GM18511 (cell line): ENCODE measurements at regions not wholly inside any gene's neighbourhood (a gene's known extent, or its start where the extent isn't known, plus 50 kb on each side); places are given as distances from the start of the nearest gene placed in this dataset.
"Not testable (repeated sequence)": the region's sequence is repeated elsewhere in the genome, so short reads cannot be mapped to it uniquely, and the experiment has no call there.

Source experiments
- ATAC-seq: cut with Tn5 transposase; IDR thresholded peaks from one replicate; pipeline ENCODE4 v1.9.1; 2021; ENCODE audit warnings: mild to moderate bottlenecking, moderate library complexity; ENCODE audit not compliant: unreplicated experiment

DNA sequence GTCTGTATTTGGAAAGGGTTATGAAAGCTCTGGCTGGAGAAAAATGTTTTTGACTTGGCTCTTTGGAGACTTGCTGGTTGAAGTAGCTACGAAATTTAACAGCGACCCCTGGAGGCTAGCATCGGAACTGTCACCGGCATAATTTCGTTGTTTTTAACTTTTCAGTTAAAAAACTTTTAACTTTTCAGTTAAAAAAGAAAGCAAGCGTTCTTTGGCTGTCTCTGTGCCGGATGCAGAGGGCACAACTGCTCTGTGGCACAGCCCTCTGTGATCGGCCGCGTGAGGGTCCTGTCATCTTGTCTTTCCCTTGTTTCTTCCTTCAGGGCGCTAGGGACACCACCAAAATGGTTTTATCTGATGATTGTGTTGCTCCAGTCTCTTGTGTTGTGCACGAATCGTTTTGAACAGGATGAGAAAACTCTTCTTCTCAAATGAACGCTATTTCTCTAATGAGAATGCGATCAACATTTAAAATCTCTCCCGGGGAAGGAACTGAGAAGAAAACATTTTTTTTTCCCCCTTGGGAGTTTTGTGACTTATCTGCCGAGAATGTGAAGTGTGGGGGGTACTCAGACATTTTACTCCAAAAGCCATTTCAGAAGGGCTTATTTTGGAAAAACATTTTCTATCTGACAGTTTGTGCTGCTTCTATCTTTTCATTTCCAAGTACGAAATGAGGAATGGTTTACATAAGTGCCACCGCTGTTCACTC is 57.1 kb downstream of the ADCYAP1 start:
- no peak for ATAC-seq

DNA sequence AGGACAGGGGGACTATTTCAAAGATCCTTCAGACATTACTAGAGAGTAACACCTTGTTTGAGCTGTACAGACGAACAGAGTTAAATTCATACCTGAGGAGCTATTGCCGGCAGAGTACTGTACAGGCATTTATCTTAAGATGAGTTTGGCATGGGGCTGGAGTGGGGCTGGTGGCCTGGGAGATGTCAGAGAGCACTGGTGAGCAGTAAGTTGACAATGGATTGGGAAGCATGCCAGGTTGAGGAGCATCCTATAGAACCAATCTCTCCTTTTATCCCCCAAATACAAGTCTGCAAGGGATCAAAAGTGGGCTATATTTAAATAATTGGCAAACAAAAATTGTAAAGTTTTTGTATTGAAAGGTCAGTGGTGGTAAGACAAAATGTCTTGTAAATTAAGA is 58.6 kb downstream of the ADCYAP1 start:
- ATAC-seq, result no peak

DNA sequence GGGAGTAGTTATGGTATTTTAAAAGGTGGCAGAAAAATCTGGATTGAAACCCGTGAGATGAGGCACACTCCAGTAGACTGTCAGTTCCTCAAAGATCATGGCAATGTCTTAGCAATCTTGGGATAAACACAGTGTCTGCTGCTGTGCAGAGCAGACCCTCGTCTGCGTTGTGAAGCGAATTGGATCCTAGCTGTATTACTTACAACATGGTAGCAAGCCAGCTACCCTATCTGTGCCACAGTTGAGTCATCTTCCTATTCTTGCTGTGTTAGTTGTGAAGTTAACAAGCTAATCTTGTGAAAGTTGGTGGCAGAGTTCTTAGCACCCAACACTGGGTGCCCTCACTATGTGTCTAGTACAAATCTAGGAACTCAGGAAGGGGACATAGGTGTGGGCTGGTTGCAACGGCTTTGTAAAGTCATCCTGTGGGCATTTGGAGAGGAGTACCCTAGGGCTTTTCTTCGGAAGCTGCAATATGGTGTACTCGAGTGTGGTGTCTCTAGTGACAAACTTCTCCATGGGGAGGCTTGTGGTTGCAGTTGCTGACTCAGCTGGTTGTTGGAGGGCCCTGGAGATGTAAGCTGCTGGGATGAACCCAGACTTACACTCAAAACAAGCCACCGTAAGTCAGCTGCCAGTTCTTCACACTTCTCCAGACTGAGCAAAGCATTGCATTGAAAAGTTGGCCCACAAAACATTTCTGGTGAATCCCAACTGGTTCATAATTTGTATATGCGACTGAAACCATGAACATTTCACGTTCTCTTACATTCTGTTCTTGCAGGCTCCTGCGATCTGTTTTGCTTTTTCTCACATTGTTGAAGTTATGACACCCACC is 61.5 kb downstream of the ADCYAP1 start:
- ATAC-seq, result no peak

DNA sequence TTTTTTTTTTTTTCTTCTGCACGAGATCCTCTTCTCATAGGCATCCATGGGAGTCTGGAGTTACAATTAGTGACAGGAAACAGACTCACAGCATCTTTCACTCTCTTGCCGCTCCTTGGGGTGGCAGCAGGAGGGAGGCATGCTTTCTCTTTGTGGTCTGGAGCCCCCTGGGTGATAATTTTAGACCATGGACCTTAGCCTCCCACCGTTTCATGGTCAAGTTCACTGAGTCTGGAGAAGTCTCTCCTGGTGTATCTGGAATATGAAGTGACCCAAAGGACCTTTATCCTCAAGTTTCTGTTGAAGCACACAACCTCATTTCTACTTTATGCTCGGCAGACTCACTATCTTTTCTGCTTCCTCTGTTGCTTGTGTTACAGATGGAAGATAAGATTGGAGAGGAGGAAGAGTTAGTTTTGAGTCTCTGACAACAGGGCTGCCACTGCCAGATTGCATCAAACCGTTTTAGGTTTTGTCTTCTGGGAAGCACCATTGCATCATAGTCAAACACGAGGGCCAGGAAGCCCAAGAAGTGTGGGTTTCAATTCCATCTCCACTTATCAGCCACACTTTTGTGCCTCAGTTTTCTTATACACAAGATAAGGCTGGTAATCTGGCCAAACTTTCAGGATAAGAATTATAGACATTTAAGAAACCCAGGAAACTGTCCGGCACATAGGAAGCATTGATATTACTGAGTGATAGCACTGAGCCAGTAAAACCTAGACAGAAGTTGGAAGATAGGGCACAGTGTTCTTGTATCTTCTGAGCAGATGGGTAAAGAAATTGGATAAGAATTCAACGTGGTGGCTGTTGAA is 62.3 kb downstream of the ADCYAP1 start:
- no peak for ATAC-seq

DNA sequence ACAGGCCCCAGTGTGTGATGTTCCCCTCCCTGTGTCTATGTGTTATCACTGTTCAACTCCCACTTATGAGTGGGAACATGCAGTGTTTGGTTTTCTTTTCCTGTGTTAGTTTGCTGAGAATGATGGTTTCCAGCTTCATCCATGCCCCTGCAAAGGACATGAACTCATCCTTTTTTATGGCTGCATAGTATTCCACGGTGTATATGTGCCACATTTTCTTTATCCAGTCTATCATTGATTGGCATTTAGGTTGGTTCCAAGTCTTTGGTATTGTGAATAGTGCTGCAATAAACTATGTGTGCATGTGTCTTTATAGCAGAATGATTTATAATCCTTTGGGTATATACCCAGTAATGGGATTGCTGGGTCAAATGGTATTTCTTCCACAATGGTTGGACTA is 64.2 kb downstream of the ADCYAP1 start:
- ATAC-seq, result not testable (repeated sequence)

DNA sequence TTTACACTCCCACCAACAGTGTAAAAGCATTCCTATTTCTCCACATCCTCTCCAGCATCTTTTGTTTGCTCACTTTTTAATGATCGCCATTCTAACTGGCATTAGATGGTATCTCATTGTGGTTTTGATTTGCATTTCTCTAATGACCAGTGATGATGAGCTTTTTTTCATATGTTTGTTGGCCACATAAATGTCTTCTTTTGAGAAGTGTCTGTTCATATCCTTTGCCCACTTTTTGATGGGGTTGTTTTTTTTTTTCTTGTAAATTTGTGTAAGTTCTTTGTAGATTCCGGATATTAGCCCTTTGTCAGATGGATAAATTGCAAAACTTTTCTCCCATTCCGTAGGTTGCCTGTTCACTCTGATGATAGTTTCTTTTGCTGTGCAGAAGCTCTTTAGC is 64.6 kb downstream of the ADCYAP1 start:
- not testable (repeated sequence) for ATAC-seq

DNA sequence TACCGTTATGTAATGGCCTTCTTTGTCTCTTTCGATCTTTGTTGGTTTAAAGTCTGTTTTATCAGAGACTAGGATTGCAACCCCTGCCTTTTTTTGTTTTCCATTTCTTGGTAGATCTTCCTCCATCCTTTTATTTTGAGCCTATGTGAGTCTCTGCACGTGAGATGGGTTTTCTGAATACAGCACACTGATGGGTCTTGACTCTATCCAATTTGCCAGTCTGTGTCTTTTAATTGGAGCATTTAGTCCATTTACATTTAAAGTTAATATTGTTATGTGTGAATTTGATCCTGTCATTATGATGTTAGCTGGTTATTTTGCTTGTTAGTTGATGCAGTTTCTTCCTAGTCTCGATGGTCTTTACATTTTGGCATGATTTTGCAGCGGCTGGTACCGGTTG is 69.9 kb downstream of the ADCYAP1 start:
- ATAC-seq, result not testable (repeated sequence)

DNA sequence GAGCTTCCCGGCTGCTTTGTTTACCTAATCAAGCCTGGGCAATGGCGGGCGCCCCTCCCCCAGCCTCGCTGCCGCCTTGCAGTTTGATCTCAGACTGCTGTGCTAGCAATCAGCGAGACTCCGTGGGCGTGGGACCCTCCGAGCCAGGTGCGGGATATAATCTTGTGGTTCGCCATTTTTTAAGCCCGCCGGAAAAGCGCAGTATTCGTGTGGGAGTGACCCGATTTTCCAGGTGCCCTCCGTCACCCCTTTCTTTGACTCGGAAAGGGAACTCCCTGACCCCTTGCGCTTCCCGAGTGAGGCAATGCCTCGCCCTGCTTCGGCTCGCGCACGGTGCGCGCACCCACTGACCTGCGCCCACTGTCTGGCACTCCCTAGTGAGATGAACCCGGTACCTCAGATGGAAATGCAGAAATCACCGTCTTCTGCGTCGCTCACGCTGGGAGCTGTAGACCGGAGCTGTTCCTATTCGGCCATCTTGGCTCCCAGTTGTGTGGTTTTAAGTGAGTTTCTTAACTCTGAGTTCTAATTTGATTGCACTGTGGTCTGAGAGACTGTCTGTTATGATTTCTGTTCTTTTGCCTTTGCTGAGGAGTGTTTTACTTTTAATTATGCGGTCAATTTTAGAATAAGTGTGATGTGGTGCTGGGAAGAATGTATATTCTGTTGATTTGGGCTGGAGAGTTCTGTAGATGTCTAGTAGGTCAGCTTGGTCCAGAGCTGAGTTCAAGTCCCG is 71.9 kb downstream of the ADCYAP1 start:
- not testable (repeated sequence) for ATAC-seq

DNA sequence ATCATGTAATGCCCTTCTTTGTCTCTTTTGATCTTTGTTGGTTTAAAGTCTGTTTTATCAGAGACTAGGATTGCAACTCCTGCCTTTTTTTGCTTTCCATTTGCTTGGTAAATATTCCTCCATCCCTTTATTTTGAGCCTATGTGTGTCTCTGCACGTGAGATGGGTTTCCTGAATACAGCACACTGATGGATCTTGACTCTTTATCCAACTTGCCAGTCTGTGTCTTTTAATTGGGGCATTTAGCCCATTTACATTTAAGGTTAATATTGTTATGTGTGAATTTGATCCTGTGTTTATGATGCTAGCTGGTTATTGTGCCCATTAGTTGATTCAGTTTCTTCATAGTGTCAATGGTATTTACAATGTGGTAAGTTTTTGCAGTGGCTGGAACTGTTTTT is 72.7 kb downstream of the ADCYAP1 start:
- not testable (repeated sequence) for ATAC-seq

DNA sequence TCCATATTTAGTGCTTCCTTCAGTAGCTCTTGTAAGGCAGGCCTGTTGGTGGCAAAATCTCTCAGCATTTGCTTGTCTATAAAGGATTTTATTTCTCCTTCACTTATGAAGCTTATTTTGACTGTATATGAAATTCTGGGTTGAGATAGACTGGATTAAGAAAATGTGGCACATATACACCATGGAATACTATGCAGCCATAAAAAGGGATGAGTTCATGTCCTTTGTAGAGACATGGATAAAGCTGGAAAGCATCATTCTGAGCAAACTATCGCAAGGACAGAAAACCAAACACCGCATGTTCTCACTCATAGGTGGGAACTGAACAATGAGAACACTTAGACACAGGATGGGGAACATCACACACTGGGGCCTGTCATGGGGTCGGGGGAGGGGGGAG is 73.1 kb downstream of the ADCYAP1 start:
- ATAC-seq, result not testable (repeated sequence)

DNA sequence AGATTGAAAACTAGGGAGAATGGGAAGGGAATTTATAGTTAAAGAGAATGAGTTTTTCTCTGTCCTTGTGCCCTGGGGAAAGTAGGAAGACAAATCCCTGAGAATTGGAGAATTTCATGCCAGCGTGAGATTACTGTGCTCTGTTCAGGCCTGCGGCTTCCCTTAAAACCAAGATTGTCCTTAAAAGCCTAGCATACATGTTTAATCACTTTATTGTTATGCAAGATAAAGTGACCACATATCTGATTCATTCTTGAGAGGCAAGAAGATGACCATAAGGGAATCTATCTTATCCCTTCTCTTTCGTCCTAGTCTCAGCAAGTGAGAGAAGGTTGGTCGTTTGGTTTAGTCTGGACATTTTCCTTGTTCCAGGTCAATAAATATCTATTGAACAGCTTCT is 75.9 kb downstream of the ADCYAP1 start:
- no peak for ATAC-seq

DNA sequence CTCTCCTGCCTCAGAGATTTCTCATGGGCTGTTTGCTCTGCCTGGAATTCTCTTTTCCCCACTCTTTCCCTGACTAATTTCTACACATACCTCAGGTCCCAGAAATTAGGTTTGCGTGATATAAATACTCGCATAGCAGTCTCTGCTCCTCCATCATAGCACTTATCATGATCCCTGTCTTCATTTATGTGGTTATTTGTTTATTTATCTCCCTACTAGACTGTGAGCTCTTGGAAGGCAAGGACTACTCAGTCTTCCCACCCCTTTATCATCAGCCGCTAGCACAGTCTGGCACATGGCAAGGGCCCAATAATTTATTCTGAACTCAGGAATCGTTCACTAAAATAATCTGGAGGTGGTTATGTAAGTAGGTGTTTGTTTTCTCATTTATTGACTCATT is 79.3 kb downstream of the ADCYAP1 start:
- ATAC-seq, result no peak

DNA sequence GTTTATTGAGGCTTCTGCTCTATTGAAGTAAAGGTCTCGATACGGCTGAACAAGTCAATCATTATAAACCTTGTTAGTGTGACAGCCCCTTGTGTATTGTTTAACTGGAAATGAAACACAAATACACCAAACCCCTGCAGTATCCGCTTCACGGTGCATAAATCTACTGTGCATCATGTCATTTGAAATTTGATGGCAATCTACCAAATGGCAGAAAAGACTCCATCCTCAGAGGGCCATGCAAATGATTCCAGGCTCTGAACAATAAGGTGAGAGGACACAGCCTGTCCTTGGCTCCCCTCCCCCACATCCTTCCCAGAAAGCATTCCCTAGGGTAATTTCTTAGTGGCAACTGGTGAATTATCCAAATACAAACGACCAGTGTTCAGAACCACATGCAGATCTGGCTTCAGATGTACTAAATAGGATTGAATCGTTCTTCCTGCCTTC is 80.6 kb downstream of the ADCYAP1 start:
- ATAC-seq, result no peak

DNA sequence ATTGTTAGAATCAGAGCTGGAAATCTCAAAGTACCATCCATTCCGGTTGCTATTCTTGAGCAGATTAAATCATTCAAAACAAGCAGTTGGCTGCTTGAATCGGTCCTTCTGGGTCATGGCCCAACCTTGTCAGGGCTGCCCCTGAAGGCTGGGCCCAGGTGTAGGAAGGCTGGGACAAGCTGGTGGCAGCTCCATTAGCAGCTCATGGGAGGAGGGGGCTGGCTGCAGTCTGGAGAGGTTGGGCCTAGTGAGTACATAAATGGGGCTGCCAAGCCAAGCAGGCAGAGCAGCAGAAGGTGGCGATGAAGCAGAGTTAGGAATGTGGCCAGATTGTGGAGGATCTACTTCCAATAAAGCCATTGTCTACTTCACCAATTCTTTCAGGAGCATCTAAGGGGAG is 81.4 kb downstream of the ADCYAP1 start:
- no peak for ATAC-seq

DNA sequence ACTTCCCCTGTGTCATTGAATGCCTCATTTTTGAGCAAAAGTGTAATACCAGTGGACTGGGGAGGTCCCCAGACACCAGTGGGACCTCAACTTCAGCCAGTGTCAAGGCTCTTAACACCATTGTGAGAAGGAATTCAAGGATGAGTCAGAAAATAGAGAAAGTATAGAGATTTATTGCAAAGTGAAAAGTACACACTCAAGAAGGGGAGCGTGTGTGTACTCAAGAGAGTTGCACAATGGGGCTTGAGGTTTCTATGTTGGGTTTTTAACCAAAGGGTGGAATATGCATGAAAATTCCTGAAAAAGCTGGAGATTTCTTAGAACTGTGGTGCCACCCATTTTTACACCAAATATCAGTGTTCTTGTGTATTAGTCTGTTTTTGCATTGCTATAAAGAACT is 81.9 kb downstream of the ADCYAP1 start:
- no peak for ATAC-seq

DNA sequence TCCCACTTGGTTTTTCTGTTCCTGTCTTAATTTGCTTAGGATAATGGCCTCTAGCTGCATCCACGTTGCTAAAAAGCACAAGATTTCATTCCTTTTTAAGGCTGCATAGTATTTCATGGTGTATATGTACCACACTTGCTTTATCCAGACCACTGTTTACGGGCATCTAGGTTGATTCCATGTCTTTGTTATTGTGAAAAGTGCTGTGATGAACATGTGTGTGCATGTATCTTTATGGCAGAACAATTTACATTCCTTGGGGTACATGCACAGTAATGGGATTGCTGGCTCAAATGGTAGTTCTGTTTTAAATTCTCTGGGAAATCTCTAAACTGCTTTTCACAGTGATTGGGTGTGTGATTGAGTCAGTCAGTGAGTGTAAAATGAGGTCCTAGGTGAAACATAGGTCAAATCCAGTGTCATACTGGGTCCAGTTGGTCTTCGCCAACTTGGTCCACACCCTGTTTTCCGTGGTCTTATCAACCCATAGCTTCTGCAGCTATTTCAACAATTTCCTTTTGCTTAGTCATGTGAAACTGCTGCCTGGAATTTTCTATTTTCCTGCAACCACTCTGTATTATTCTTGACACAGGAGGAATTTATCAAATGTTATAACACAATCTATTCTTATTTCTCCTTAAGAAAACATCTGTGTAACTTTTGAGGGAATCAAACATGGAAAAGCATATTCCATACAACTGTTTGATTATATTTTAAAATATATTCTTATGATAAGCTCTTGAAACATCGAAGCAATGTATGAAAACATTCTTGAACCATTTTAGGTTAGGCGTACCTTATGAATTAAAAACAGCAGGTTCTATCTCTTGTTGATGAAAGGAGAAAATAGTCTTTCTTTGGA is 82.9 kb downstream of the ADCYAP1 start:
- ATAC-seq, result no peak

DNA sequence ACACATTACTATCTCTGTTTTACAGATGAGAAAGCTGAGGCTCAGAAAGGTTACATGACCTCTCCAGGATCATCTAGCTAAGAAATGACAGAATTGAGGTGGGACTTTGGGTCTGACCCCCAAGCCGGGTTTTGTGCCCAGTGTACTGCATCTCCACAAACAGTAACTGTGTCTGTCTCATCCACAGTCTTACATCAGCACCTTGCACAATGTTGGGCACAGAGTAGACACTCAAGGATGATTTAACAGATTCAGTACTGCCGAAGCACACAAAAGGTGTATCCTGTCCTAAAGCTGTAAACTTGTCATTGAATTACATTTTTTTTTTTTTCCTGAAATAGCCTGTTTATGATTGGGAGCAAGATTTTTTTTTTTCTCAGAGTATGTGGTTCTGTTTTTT is 84.8 kb downstream of the ADCYAP1 start:
- no peak for ATAC-seq

DNA sequence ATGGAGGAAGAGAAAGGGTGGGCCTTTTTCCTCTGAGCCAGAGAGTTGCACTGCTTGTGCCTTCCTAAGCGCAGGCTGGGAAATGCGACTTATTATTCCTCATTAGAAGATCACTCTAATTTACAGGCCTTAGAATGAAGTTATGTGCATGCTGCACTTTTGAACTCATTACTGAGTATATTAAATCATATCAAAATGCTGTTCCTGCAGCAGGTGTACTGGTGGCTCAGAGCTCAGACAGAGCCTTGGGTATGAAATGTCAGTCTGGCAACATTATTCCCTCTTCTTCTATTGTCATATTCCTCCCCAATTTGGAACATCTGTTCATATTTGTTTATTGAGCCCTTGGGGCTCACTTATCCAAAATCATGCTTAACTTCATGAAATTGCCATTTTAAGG is 85.5 kb downstream of the ADCYAP1 start:
- no peak for ATAC-seq

DNA sequence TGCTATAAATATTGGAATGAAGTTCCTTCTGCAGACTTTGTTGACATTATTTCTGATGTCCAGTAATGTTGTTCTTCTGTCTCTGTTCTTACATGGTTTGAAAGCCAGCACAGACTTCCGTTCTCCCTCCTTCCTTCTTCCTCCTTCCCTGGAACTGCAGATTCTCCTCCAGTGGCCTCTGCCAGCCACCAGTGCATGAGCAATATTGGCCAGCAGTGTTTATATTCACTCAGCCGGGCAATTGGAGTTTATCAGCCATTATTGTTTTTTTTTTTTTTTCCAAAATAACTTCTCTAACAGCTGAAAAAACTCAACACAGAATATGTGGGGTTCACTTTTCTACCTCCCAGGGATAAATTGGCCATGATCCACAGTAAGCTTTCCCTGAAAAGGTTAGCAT is 86.8 kb downstream of the ADCYAP1 start:
- ATAC-seq, result no peak

DNA sequence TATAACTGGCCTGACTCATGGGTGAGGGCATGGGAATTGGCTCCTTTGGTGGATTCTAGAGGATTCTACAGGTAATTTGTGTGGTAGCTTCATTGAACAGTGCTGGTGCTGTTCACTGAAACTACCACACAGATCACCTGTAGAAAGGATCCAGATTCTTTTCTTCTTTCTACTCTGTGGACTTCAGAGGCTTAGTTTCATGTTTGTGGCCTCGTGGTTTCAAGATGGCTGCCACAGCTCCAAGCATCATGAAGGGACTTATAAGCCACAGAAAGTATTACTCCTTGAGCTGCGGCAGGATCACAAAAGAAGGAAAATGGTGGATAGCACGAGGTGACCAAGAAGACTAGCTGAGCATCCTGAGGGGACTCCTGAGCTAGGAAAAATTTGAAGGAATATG is 88.9 kb downstream of the ADCYAP1 start:
- ATAC-seq, result no peak
